ENCODE measurements at regions not wholly inside any gene's neighbourhood (a gene's known extent, or its start where the extent isn't known, plus 50 kb on each side); places are given as distances from the start of the nearest gene placed in this dataset.

DNA sequence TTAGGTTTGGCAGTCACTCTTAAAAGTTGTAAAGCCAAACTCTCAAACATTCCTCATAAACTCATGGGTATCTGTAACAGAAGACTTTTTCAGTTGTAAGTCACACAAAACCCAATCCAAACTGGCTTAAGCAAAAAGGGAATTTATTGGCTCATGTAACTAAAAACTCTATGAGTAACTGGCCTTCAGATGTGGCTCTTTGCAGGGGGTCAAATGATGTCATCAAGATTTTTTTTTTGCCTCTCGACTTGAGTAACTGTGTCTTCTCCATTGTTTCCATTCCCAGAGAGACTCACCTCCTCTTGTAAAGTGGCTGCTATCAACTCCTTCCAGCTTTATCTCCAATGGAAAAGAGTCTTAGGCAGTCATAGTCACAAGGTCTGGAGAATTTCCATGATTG, 645.0 kb downstream of the DHX35 start:
- TF ChIP-seq, protein P1, sequence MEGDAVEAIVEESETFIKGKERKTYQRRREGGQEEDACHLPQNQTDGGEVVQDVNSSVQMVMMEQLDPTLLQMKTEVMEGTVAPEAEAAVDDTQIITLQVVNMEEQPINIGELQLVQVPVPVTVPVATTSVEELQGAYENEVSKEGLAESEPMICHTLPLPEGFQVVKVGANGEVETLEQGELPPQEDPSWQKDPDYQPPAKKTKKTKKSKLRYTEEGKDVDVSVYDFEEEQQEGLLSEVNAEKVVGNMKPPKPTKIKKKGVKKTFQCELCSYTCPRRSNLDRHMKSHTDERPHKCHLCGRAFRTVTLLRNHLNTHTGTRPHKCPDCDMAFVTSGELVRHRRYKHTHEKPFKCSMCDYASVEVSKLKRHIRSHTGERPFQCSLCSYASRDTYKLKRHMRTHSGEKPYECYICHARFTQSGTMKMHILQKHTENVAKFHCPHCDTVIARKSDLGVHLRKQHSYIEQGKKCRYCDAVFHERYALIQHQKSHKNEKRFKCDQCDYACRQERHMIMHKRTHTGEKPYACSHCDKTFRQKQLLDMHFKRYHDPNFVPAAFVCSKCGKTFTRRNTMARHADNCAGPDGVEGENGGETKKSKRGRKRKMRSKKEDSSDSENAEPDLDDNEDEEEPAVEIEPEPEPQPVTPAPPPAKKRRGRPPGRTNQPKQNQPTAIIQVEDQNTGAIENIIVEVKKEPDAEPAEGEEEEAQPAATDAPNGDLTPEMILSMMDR (conservative IDR thresholded peaks at IDR 0.05; ENCODE audit: control insufficient read depth, insufficient read depth, low read depth, low read length) = no peak
- peak; percentile 90 for DNase-seq (ENCODE audit: low read depth)
- H3K4me3 ChIP-seq (ENCODE audit: control insufficient read depth, low read depth, low read length) = no peak overlapping the region

DNA sequence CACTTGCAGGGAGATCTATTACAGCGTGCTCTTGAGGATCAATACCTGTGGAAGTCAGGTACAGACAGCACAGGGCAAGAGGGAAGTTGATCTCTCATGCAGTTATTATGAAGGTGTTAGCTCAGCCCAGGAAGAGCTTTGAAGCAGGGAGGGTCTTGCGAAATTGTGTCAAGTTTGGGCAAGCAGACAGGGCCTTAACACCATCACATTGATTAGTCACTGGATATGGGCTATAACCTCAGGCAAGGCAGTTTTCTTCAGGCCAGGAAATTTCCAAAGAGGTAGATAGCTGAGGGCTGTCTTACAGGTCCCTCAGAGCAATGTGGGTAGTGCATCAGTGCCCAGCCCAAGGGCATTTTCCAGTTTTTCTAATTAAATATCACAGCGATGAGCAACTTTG, 643.8 kb downstream of the DHX35 start:
- peak; percentile 37 for DNase-seq (ENCODE audit: low read depth)
- TF ChIP-seq, protein P1 (conservative IDR thresholded peaks at IDR 0.05; ENCODE audit: control insufficient read depth, insufficient read depth, low read depth, low read length) = no peak
- H3K4me3 ChIP-seq (ENCODE audit: control insufficient read depth, low read depth, low read length) = no peak overlapping the region

DNA sequence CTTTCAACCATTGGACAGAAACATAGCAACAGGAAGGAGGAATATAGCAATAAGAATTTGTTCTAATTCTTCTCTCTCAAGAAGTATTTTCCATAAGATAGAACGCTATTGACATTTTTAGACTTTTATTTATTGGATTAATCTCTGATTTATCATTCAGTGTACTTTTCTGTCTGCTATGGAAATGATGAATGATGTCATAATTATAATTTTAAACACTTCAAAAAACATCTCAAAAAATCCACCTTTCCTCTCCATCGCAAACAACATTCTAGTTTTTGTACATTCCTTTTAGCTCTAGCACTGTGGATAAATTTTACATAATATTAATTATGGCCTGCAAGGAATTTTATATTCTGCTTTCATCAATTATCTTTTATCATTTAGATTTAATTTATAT, 643.2 kb downstream of the DHX35 start:
- no peak for DNase-seq (ENCODE audit: low read depth)
- TF ChIP-seq, protein P1 (conservative IDR thresholded peaks at IDR 0.05; ENCODE audit: control insufficient read depth, insufficient read depth, low read depth, low read length) = no peak
- no peak overlapping the region for H3K4me3 ChIP-seq (ENCODE audit: control insufficient read depth, low read depth, low read length)

DNA sequence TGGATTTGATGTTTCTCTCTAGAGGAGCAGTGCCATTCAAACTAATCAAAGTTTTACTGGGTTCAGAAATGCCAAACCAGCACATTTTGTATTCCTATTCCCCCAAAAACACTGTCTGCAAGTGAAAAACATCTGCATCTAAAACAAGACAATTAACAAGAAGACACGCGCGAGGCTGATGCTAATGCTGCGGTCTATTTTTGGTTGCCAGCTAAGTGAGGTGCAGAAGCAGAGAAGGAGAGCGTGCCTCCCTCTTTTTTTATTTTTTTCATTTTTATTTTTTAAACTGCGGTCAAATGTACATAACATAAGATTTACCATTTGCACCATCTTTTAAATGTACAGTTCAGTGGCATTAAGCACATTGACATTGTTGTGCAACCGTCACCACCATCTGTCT, 641.1 kb downstream of the DHX35 start:
- TF ChIP-seq, protein P1 (conservative IDR thresholded peaks at IDR 0.05; ENCODE audit: control insufficient read depth, insufficient read depth, low read depth, low read length) = no peak

DNA sequence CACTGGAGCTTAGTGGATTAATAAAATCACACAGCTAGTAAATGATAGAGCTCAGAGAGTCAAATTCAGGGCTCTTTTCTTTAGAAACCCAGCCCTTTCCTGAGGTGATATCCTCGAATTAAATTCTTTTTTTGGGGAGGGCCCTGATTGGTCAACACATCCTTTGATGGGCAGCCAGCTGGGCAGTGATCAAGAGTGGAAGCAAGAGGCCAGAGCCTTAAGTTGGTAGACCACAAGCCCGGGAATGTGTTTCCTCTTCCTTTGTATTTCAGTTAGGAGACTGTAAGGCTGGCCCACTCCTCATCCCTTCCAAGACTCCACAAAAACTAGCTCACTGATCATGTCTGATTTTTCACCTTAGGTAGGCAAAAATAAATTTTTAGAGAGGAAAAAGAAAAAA, 640.5 kb downstream of the DHX35 start:
- TF ChIP-seq, protein P1 (conservative IDR thresholded peaks at IDR 0.05; ENCODE audit: control insufficient read depth, insufficient read depth, low read depth, low read length) = no peak
- DNase-seq (ENCODE audit: low read depth) = no peak

More for the DNA sequence above, 641.1 kb downstream of the DHX35 start:
- DNase-seq (ENCODE audit: low read depth) = no peak
- H3K4me3 ChIP-seq (ENCODE audit: control insufficient read depth, low read depth, low read length) = no peak overlapping the region

DNA sequence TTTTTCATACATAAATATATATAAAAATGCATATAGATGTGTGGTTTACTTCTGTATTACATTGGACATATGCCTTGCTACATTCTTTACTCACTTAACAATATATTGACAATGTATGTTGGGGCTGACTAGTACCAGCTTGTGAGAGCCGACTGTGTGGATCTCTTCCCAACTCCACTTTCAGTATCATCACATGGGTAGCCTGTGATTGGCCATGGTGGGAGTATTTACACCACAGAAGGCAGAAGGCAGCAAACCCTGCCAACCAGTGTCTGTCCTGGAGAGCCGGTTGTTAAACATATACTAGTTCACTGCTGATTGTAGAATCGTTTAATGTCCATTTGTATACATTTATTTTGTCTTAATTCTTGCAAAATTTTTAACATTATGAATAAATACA, 638.7 kb downstream of the DHX35 start:
- DNase-seq (ENCODE audit: low read depth) = no peak
- H3K4me3 ChIP-seq (ENCODE audit: control insufficient read depth, low read depth, low read length) = no peak overlapping the region
- TF ChIP-seq, protein P1 (conservative IDR thresholded peaks at IDR 0.05; ENCODE audit: control insufficient read depth, insufficient read depth, low read depth, low read length) = no peak

More for the DNA sequence above, 640.5 kb downstream of the DHX35 start:
- no peak overlapping the region for H3K4me3 ChIP-seq (ENCODE audit: control insufficient read depth, low read depth, low read length)

DNA sequence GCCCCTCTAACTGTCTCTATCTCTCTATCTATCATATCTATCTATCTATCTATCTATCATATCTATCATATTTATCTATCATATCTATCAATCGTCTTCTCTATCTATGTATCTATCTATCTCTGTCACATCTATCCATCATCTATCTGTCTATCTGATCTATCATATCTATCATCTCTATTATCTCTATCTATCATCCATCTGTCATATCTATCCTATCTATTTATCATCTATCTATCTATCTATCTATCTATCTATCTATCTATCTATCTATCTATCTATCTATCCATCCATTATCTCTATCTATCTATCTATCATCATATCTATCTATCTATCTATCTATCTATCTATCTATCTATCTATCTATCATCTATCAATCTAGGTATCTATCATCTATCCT, 638.0 kb downstream of the DHX35 start:
- no peak overlapping the region for H3K4me3 ChIP-seq (ENCODE audit: control insufficient read depth, low read depth, low read length)
- no peak for DNase-seq (ENCODE audit: low read depth)
- TF ChIP-seq, protein P1 (conservative IDR thresholded peaks at IDR 0.05; ENCODE audit: control insufficient read depth, insufficient read depth, low read depth, low read length) = no peak
